SK-N-SH (cell line): ENCODE measurements at regions not wholly inside any gene's neighbourhood (a gene's known extent, or its start where the extent isn't known, plus 50 kb on each side); places are given as distances from the start of the nearest gene placed in this dataset.

Experiments used
- CTCF ChIA-PET: fragments of 300-600, 350-600 bp; formaldehyde crosslinking; extraction: SDS; loops from one replicate; lab custom pipeline; 2021; lab: Yijun Ruan, JAX
- POLR2A ChIA-PET: fragments of 350-600 bp; sonication (Branson Sonifier 250); formaldehyde crosslinking; extraction: SDS; loops from one replicate; lab custom pipeline; 2020; ENCODE audit warnings: antibody characterized with exemption, inconsistent platforms; lab: Yijun Ruan, JAX
- DNase-seq: peaks from one replicate; pipeline ENCODE4 v3.0.0; 2012
- H2AFZ ChIP-seq: fragments of 200-600 bp; sonication (generic); 2 replicates; pipeline ENCODE4 v1.8.1; 2016; ENCODE audit warnings: antibody characterized with exemption, mild to moderate bottlenecking, low read depth
- H3F3A ChIP-seq: fragments of 200-600 bp; sonication (generic); replicated peaks from 2 replicates; pipeline ENCODE3; 2016; ENCODE audit warnings: antibody characterized with exemption, mild to moderate bottlenecking; ENCODE audit not compliant: insufficient read depth
- H3K27ac ChIP-seq, 2 experiments: fragments of 200-500 bp in 1 of 2; fragments of 200-600 bp in 1 of 2; sonication (Bioruptor generic) in 1 of 2; sonication (generic), shearing (Covaris generic) in 1 of 2; 2 replicates each; pipeline versions ENCODE4 v1.5.1 to v1.6.1; 2014 to 2016; ENCODE audit warnings: low read depth in 2 of 2, inconsistent platforms in 1 of 2, low read length in 1 of 2, mild to moderate bottlenecking in 1 of 2, mixed read lengths in 1 of 2
- H3K27me3 ChIP-seq: fragments of 200-600 bp; sonication (generic), shearing (Covaris generic); 2 replicates; pipeline ENCODE4 v1.6.1; 2016; ENCODE audit warnings: mixed run types; ENCODE audit not compliant: insufficient read depth
- H3K36me3 ChIP-seq, 2 experiments: fragments of 200-500 bp in 1 of 2; fragments of 200-600 bp in 1 of 2; sonication (Bioruptor generic) in 1 of 2; sonication (generic) in 1 of 2; replicated peaks in 1 of 2; 2 replicates each; pipeline versions ENCODE3 to v1.5.1; 2014 to 2016; ENCODE audit warnings: low read length in 1 of 2, mild to moderate bottlenecking in 1 of 2; ENCODE audit not compliant: insufficient read depth in 2 of 2, control insufficient read depth in 1 of 2
- H3K4me1 ChIP-seq, 2 experiments: fragments of 200-500 bp in 1 of 2; fragments of 200-600 bp in 1 of 2; sonication (Bioruptor generic) in 1 of 2; sonication (generic), shearing (Covaris generic) in 1 of 2; 2 replicates each; pipeline versions ENCODE4 v1.5.1 to v1.6.1; 2014 to 2016; ENCODE audit warnings: low read depth in 1 of 2, low read length in 1 of 2, mixed run types in 1 of 2; ENCODE audit not compliant: insufficient read depth in 2 of 2, control insufficient read depth in 1 of 2
- H3K4me2 ChIP-seq: fragments of 200-600 bp; sonication (generic), shearing (Covaris generic); 2 replicates; pipeline ENCODE4 v1.6.1; 2017; ENCODE audit warnings: mixed run types
- H3K4me3 ChIP-seq, 2 experiments: fragments of 200-500 bp in 1 of 2; fragments of 200-600 bp in 1 of 2; sonication (Bioruptor generic) in 1 of 2; sonication (generic), shearing (Covaris generic) in 1 of 2; 2 replicates each; pipeline versions ENCODE4 v1.5.1 to v1.8.1; 2014 to 2016; ENCODE audit warnings: low read depth in 2 of 2, inconsistent platforms in 1 of 2, low read length in 1 of 2, mild to moderate bottlenecking in 1 of 2, mixed read lengths in 1 of 2, moderate library complexity in 1 of 2
- H3K79me2 ChIP-seq: fragments of 200-600 bp; sonication (generic); 2 replicates; pipeline ENCODE4 v1.8.1; 2017; ENCODE audit warnings: mild to moderate bottlenecking; ENCODE audit not compliant: insufficient read depth
- H3K9ac ChIP-seq: fragments of 200-600 bp; sonication (generic); 2 replicates; pipeline ENCODE4 v1.6.1; 2017; ENCODE audit warnings: mixed run types
- H3K9me2 ChIP-seq: fragments of 200-600 bp; sonication (generic); 2 replicates; pipeline ENCODE4 v1.6.1; 2017; ENCODE audit warnings: mixed run types
- H3K9me3 ChIP-seq: fragments of 200-600 bp; sonication (generic); 2 replicates; pipeline ENCODE4 v1.6.1; 2017; ENCODE audit warnings: mixed run types, mild to moderate bottlenecking, moderate library complexity
- H4K20me1 ChIP-seq: fragments of 200-600 bp; sonication (generic); 2 replicates; pipeline ENCODE4 v1.6.1; 2017; ENCODE audit warnings: mild to moderate bottlenecking, mixed run types; ENCODE audit not compliant: insufficient read depth
- CHD2 ChIP-seq: fragments of 150-350 bp; IDR thresholded peaks from 2 replicates; pipeline ENCODE4 v1.6.1; 2018; ENCODE audit warnings: low read length; ENCODE audit not compliant: partially characterized antibody
- CTCF ChIP-seq: fragments of 200-600 bp; sonication (generic); IDR thresholded peaks from 2 replicates; pipeline ENCODE4 v1.6.1; 2017; ENCODE audit warnings: antibody characterized with exemption, mild to moderate bottlenecking, moderate library complexity
- ELF1 ChIP-seq: IDR thresholded peaks from 2 replicates; pipeline ENCODE4 v1.4.0; 2012
- EP300 ChIP-seq, 2 experiments: IDR thresholded peaks; 2 replicates each; pipeline versions ENCODE4 v1.4.0 to v1.6.1; 2012; ENCODE audit warnings: borderline replicate concordance in 1 of 2, low read depth in 1 of 2, low read length in 1 of 2
- EZH2phosphoT487 ChIP-seq: fragments of 200-600 bp; sonication (generic); IDR thresholded peaks from 2 replicates; pipeline ENCODE4 v1.6.1; 2017; ENCODE audit warnings: low read depth, mixed run types, mild to moderate bottlenecking, antibody characterized with exemption, moderate library complexity, borderline replicate concordance
- GABPA ChIP-seq: IDR thresholded peaks from 2 replicates; pipeline ENCODE4 v1.4.0; 2012; ENCODE audit warnings: low read depth, mild to moderate bottlenecking
- GATA2 ChIP-seq: sonication (generic); formaldehyde crosslinking; IDR thresholded peaks from 2 replicates; pipeline ENCODE4 v1.5.0; 2020; ENCODE audit warnings: mild to moderate bottlenecking, missing genetic modification reagents
- MXI1 ChIP-seq: IDR thresholded peaks from 2 replicates; pipeline ENCODE4 v1.6.1; 2012; ENCODE audit warnings: mild to moderate bottlenecking, low read depth, low read length, improper control_type of control experiment
- NFIC ChIP-seq: IDR thresholded peaks from 2 replicates; pipeline ENCODE4 v1.4.0; 2012; ENCODE audit warnings: borderline replicate concordance
- PBX3 ChIP-seq: IDR thresholded peaks from 2 replicates; pipeline ENCODE4; 2012
- RFX5 ChIP-seq: IDR thresholded peaks from 2 replicates; pipeline ENCODE4 v1.6.1; 2012; ENCODE audit warnings: mild to moderate bottlenecking, improper control_type of control experiment, low read length
- RXRA ChIP-seq: IDR thresholded peaks from 2 replicates; pipeline ENCODE4 v1.4.0; 2012; ENCODE audit warnings: low read depth, mild to moderate bottlenecking, borderline replicate concordance
- SMC3 ChIP-seq: IDR thresholded peaks from 2 replicates; pipeline ENCODE4 v1.6.1; 2012; ENCODE audit warnings: low read depth, low read length, improper control_type of control experiment
- TAF1 ChIP-seq: IDR thresholded peaks from 2 replicates; pipeline ENCODE4 v1.6.1; 2012; ENCODE audit warnings: low read depth, mild to moderate bottlenecking, low read length, moderate library complexity, borderline replicate concordance
- WGBS: methylation state at CpG from one replicate; pipeline ENCODE4 v1.1.6; 2017; ENCODE audit warnings: low lambda C conversion rate; 5-methylcytosine and 5-hydroxymethylcytosine counted together

GRCh38 chr13:103284466-103284865 lies 218.2 kb upstream of the SLC10A2 start:
- no peak overlapping the region for H3K4me3 ChIP-seq
- 26% methylated on average over 2 of the region's 2 CpGs for WGBS
- no peaks in the 10 kb centered on the region for H3F3A ChIP-seq
- no peak for DNase-seq
- no peaks in the 10 kb centered on the region for H3K27me3 ChIP-seq
- no peak overlapping the region for H3K27ac ChIP-seq
- H3K36me3 ChIP-seq: no peaks in the 10 kb centered on the region
- CTCF ChIA-PET: interaction anchor here (1.6 kb wide), 1 partner anchor 65 kb away, joined by 4 read pairs; no protein-coding TSS in a partner anchor
- H3K79me2 ChIP-seq: no peaks in the 10 kb centered on the region
- no peak overlapping the region for H3K4me2 ChIP-seq
- POLR2A ChIA-PET: no interaction called here
- H3K9me2 ChIP-seq: no peaks in the 10 kb centered on the region
- peaks cover 0 to 6% of the 10 kb centered on the region in 2 experiments; a peak in 1 of 4 replicates for H3K4me1 ChIP-seq
- TF ChIP-seq CTCF: no peak
- no peak for TF ChIP-seq SMC3
- TF ChIP-seq, all 33 proteins: peak for 0
- Histone ChIP-seq H2AFZ (no peak overlapping the region), H3K9ac (no peak overlapping the region), H3K9me3 (no peaks in the 10 kb centered on the region), H4K20me1 (no peaks in the 10 kb centered on the region)

GRCh38 chr13:103283451-103283820 lies 217.2 kb upstream of the SLC10A2 start:
- Histone ChIP-seq H3F3A (no peaks in the 10 kb centered on the region), H3K4me2 (no peak overlapping the region), H3K79me2 (no peaks in the 10 kb centered on the region), H3K27me3 (no peaks in the 10 kb centered on the region), H3K4me1 (peaks cover 0 to 6% of the 10 kb centered on the region in 2 experiments; a peak in 1 of 4 replicates), H3K9ac (no peak overlapping the region), H3K36me3 (no peaks in the 10 kb centered on the region), H4K20me1 (no peaks in the 10 kb centered on the region), H3K9me2 (no peaks in the 10 kb centered on the region), H3K9me3 (no peaks in the 10 kb centered on the region), H3K27ac (peak overlapping the region in 1 of 2 experiments; percentile 65; a peak in 2 of 4 replicates), H2AFZ (no peak overlapping the region), H3K4me3 (no peak overlapping the region)
- 50% methylated on average over 1 of the region's 1 CpG for WGBS
- POLR2A ChIA-PET: no interaction called here
- DNase-seq: peak; percentile 17
- CTCF ChIA-PET: interaction anchor here (0.6 to 1.6 kb wide), 3 partner anchors 10 to 1250 kb away, joined by 3 to 4 read pairs (median 3); no protein-coding TSS in a partner anchor
- TF ChIP-seq EP300 (IDR thresholded peaks at IDR 0.05; ENCODE audit: borderline replicate concordance in 1 of 2, low read depth in 1 of 2, low read length in 1 of 2) (peak in 1 of 2 experiments; percentile 27; a peak in 1 of 4 replicates), CHD2 (no peak)

- Histone ChIP-seq H3K4me1 (peaks cover 0 to 8% of the 10 kb centered on the region in 2 experiments; a peak in 2 of 4 replicates), H3K27ac (peak overlapping the region in 1 of 2 experiments; percentile 65; a peak in 2 of 4 replicates), H3F3A (no peaks in the 10 kb centered on the region), H3K27me3 (no peaks in the 10 kb centered on the region), H3K79me2 (no peaks in the 10 kb centered on the region), H3K4me2 (no peak overlapping the region), H3K9me2 (no peaks in the 10 kb centered on the region), H3K9me3 (no peaks in the 10 kb centered on the region), H3K4me3 (no peak overlapping the region), H3K9ac (no peak overlapping the region), H2AFZ (no peak overlapping the region), H3K36me3 (no peaks in the 10 kb centered on the region), H4K20me1 (no peaks in the 10 kb centered on the region)
- ChIA-PET CTCF (interaction anchor here (0.7 to 1.6 kb wide), 2 partner anchors 11 to 67 kb away, joined by 3 to 4 read pairs; no protein-coding TSS in a partner anchor), POLR2A (no interaction called here)
- DNase-seq: no peak
- WGBS: 40% methylated on average over 12 of the region's 14 CpGs
- TF ChIP-seq CHD2 (no peak), RXRA (no peak), GABPA (no peak), NFIC (no peak), GATA2 (CRISPR knock-in tag) (no peak), EZH2phosphoT487 (no peak), ELF1 (no peak), MXI1 (no peak), PBX3 (no peak), TAF1 (no peak), RFX5 (no peak)
Observed at GRCh38 chr13:103282571-103283450, 216.6 kb upstream of the SLC10A2 start.
